Endothelial cell of umbilical vein (primary cell): ENCODE measurements at regions not wholly inside any gene's neighbourhood (a gene's known extent, or its start where the extent isn't known, plus 50 kb on each side); places are given as distances from the start of the nearest gene placed in this dataset.

Experiments used
- FOS ChIP-seq: IDR thresholded peaks from 2 replicates; pipeline ENCODE4 v1.6.1; 2011; ENCODE audit warnings: mild to moderate bottlenecking, low read length, moderate library complexity, borderline replicate concordance; ENCODE audit not compliant: insufficient read depth
- POLR2A ChIP-seq: IDR thresholded peaks from 2 replicates; pipeline ENCODE4 v1.6.1; 2012; ENCODE audit warnings: low read depth, mild to moderate bottlenecking, control low read depth, low read length
- TF ChIP-seq, protein P1 (sequence below), 2 donors: IDR thresholded peaks; 1 replicate in 1 of 2; 2 replicates in 1 of 2; pipeline ENCODE4 v1.5.1; 2011; ENCODE audit warnings: low read length in 2 of 2, mild to moderate bottlenecking in 2 of 2, moderate library complexity in 2 of 2, control low read depth in 1 of 2, inconsistent platforms in 1 of 2, low read depth in 1 of 2; ENCODE audit not compliant: insufficient read depth in 1 of 2; ENCODE audit errors: extremely low read depth in 1 of 2

DNA sequence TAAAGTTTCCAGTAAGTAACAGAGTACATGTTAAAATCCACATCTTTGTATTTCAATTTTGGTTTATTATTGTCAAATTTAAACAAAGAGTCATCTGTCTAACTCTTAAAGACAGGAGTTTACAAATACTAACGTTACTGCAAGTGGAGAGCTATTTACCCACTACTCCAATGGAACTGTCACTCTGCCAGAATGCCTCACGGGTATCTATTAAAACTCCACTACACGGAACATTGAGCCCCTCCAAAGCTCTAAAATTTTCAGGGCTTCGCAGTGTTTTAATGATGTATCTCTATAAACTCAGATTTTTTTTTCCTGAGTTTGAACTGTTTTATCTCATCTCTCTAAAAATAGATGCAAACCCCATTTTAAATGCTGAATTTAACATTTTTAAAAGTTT lies 388.7 kb upstream of the SEMA3A start:
- TF ChIP-seq, protein P1, sequence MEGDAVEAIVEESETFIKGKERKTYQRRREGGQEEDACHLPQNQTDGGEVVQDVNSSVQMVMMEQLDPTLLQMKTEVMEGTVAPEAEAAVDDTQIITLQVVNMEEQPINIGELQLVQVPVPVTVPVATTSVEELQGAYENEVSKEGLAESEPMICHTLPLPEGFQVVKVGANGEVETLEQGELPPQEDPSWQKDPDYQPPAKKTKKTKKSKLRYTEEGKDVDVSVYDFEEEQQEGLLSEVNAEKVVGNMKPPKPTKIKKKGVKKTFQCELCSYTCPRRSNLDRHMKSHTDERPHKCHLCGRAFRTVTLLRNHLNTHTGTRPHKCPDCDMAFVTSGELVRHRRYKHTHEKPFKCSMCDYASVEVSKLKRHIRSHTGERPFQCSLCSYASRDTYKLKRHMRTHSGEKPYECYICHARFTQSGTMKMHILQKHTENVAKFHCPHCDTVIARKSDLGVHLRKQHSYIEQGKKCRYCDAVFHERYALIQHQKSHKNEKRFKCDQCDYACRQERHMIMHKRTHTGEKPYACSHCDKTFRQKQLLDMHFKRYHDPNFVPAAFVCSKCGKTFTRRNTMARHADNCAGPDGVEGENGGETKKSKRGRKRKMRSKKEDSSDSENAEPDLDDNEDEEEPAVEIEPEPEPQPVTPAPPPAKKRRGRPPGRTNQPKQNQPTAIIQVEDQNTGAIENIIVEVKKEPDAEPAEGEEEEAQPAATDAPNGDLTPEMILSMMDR (IDR thresholded peaks at IDR 0.05; ENCODE audit: extremely low read depth in 1 of 2, insufficient read depth in 1 of 2, low read depth in 1 of 2, low read length in 2 of 2), result no peak
- no peak for TF ChIP-seq POLR2A
- TF ChIP-seq FOS, result no peak
